Suprapubic skin (tissue), 4 donors: ENCODE measurements at regions not wholly inside any gene's neighbourhood (a gene's known extent, or its start where the extent isn't known, plus 50 kb on each side); places are given as distances from the start of the nearest gene placed in this dataset.

Experiments
- DNase-seq, 2 donors: peaks; one replicate each; pipeline ENCODE4 v3.0.0-alpha.2; 2019; ENCODE audit warnings: low spot score in 2 of 2
- H3K27ac ChIP-seq: fragments of 200-600 bp; sonication (generic); one replicate; pipeline ENCODE4 v1.5.1; 2019
- H3K27me3 ChIP-seq: fragments of 200-600 bp; sonication (generic); one replicate; pipeline ENCODE4 v1.5.1; 2019
- H3K36me3 ChIP-seq: fragments of 200-600 bp; sonication (generic); one replicate; pipeline ENCODE4 v1.5.1; 2019
- H3K4me1 ChIP-seq: fragments of 200-600 bp; sonication (generic); one replicate; pipeline ENCODE4 v1.5.1; 2019
- H3K4me3 ChIP-seq: fragments of 200-600 bp; sonication (generic); one replicate; pipeline ENCODE4 v1.5.1; 2019; ENCODE audit warnings: mild to moderate bottlenecking
- H3K9me3 ChIP-seq: fragments of 200-600 bp; sonication (generic); one replicate; pipeline ENCODE4 v1.5.1; 2019
- EP300 ChIP-seq: sonication (generic); formaldehyde crosslinking; IDR thresholded peaks from one replicate; pipeline ENCODE4 v1.6.1; 2017; ENCODE audit warnings: antibody characterized with exemption
- POLR2A ChIP-seq, 2 donors: fragments of 450-650 bp; IDR thresholded peaks; one replicate each; pipeline ENCODE4 v1.6.1; 2017; ENCODE audit warnings: antibody characterized with exemption in 2 of 2, mild to moderate bottlenecking in 2 of 2, moderate library complexity in 2 of 2
- POLR2AphosphoS5 ChIP-seq, 3 donors: sonication (generic); formaldehyde crosslinking; IDR thresholded peaks; one replicate each; pipeline ENCODE4 v1.6.1; 2017; ENCODE audit warnings: antibody characterized with exemption in 3 of 3
- WGBS: methylation state at CpG from one replicate; pipeline ENCODE4 v1.1.5; 2018; 5-methylcytosine and 5-hydroxymethylcytosine counted together
- TF ChIP-seq, protein P1 (sequence below), 2 donors: fragments of 200-600 bp in 1 of 2; fragments of 450-650 bp in 1 of 2; sonication (generic) in 1 of 2; IDR thresholded peaks; one replicate each; pipeline ENCODE4 v1.5.1; 2016 to 2019; ENCODE audit warnings: antibody characterized with exemption in 2 of 2, mild to moderate bottlenecking in 1 of 2, moderate library complexity in 1 of 2

DNA sequence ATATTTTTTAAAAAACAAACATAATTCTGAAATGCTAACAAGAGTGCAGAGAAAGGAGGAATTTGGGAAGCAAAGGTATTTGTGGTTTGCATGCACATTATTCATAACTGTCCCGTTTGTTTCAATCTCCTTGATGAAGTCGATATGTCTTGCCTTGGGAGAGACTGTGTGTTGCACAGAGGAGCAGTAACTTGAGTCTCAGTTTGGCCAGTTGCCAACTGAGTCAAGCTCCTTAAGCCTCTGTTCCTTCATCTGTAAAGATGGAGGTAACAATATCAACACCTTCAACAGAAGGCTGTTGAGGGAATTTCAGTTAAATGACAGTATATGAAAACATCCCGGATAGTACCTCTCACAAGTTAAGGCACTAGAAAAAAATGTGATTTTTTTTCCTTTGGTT is 226.2 kb downstream of the ASXL3 start:
- TF ChIP-seq POLR2AphosphoS5 (IDR thresholded peaks at IDR 0.05) (no peak), POLR2A (IDR thresholded peaks at IDR 0.05) (no peak), EP300 (no peak)
- TF ChIP-seq, protein P1, sequence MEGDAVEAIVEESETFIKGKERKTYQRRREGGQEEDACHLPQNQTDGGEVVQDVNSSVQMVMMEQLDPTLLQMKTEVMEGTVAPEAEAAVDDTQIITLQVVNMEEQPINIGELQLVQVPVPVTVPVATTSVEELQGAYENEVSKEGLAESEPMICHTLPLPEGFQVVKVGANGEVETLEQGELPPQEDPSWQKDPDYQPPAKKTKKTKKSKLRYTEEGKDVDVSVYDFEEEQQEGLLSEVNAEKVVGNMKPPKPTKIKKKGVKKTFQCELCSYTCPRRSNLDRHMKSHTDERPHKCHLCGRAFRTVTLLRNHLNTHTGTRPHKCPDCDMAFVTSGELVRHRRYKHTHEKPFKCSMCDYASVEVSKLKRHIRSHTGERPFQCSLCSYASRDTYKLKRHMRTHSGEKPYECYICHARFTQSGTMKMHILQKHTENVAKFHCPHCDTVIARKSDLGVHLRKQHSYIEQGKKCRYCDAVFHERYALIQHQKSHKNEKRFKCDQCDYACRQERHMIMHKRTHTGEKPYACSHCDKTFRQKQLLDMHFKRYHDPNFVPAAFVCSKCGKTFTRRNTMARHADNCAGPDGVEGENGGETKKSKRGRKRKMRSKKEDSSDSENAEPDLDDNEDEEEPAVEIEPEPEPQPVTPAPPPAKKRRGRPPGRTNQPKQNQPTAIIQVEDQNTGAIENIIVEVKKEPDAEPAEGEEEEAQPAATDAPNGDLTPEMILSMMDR (IDR thresholded peaks at IDR 0.05): no peak

DNA sequence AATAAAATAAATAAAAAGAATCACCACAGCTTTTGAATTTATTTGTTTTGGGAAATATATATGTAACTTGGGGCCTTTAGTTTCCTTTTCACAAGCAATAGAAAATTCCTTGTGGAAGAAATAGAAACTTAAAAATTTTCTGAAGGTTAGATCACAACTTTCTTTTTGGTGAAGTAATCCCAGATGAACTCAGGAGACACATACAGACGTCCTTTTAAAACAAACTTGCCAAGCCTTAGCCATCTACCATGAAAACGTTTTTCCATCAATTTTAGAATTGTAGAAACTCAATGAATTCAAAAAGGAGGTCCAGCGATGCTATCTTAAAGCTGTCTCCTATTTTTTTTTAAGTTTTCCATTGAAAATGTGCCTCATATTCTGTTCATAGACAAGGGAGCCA is 225.6 kb downstream of the ASXL3 start:
- Histone ChIP-seq H3K9me3 (no peaks in the 10 kb centered on the region), H3K27me3 (no peaks in the 10 kb centered on the region), H3K4me3 (no peak overlapping the region), H3K36me3 (no peaks in the 10 kb centered on the region), H3K27ac (no peak overlapping the region), H3K4me1 (no peaks in the 10 kb centered on the region)
- TF ChIP-seq, protein P1 (IDR thresholded peaks at IDR 0.05): no peak
- TF ChIP-seq POLR2A (IDR thresholded peaks at IDR 0.05) (no peak), POLR2AphosphoS5 (IDR thresholded peaks at IDR 0.05) (no peak)
- WGBS: 41% methylated on average over 3 of the region's 3 CpGs
- no peak for DNase-seq

More for the DNA sequence above, 226.2 kb downstream of the ASXL3 start:
- H3K4me1 ChIP-seq: no peaks in the 10 kb centered on the region
- H3K9me3 ChIP-seq: no peaks in the 10 kb centered on the region
- 29% methylated on average over 3 of the region's 3 CpGs for WGBS
- H3K27ac ChIP-seq: no peak overlapping the region
- H3K27me3 ChIP-seq: no peaks in the 10 kb centered on the region
- no peaks in the 10 kb centered on the region for H3K36me3 ChIP-seq
- H3K4me3 ChIP-seq: no peak overlapping the region
- no peak for DNase-seq

DNA sequence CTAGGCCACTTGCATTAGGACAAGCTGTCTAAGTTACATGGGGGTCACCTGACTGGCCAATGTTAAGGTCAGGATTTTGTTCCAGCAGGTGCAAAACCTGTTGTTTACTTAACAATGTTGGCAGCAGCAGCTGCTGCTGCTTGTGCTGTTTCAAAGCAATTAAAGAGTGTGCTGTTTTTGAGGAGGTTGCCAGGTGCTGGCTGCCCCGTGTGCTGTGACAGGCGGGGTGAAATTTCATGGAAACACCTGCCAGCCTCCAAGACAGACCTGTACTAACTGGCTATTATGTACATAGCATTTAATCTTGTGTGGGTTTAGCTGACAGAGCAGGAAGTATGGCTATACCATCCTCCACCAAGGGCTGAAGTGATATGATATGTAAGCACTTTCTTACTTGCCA is 224.9 kb downstream of the ASXL3 start:
- Histone ChIP-seq H3K27ac (no peak overlapping the region), H3K36me3 (no peaks in the 10 kb centered on the region), H3K4me3 (no peak overlapping the region), H3K27me3 (no peaks in the 10 kb centered on the region), H3K4me1 (no peaks in the 10 kb centered on the region), H3K9me3 (no peaks in the 10 kb centered on the region)
- DNase-seq: no peak
- WGBS: 32% methylated on average over 2 of the region's 2 CpGs
- no peak for TF ChIP-seq EP300
- TF ChIP-seq, protein P1 (IDR thresholded peaks at IDR 0.05): no peak
- TF ChIP-seq POLR2A (IDR thresholded peaks at IDR 0.05): no peak
- no peak for TF ChIP-seq POLR2AphosphoS5 (IDR thresholded peaks at IDR 0.05)
